ENCODE measurements at regions not wholly inside any gene's neighbourhood (a gene's known extent, or its start where the extent isn't known, plus 50 kb on each side); places are given as distances from the start of the nearest gene placed in this dataset.
A peak's percentile ranks its signal among the peaks of the same experiment; 100 is the strongest.

DNA sequence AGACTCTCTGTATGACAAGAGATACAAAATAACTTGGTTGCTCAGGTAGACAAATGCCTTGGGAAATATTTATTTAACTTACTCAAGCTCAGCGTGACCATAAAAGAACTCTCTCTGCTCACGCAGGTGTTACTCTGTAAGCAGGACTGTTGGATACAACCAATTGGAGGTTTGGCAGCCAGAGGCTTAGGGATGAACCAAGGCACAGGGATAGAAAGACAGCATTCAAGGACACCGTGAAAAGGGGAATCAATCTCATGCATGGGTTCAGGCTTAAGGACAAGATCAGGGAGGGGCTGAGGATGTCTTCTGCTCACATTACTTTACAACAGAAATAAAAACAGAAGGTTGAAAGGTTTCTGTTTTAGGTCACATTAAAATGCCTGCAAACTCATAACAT, 389.0 kb upstream of the BRINP1 start:
- DNase-seq = no peak
- peaks cover 8% of the 10 kb centered on the region for H3K27me3 Mint-ChIP-seq (ENCODE audit: low read depth, poor library complexity)
- TF ChIP-seq CTCF (IDR thresholded peaks at IDR 0.05) = no peak
- H3K4me3 Mint-ChIP-seq = no peak overlapping the region
- no peaks in the 10 kb centered on the region for H3K9me3 Mint-ChIP-seq
- no peak overlapping the region for H3K27ac Mint-ChIP-seq
- no peaks in the 10 kb centered on the region for H3K36me3 Mint-ChIP-seq (ENCODE audit: low read depth)
- H3K4me1 Mint-ChIP-seq = peaks cover 22% of the 10 kb centered on the region

DNA sequence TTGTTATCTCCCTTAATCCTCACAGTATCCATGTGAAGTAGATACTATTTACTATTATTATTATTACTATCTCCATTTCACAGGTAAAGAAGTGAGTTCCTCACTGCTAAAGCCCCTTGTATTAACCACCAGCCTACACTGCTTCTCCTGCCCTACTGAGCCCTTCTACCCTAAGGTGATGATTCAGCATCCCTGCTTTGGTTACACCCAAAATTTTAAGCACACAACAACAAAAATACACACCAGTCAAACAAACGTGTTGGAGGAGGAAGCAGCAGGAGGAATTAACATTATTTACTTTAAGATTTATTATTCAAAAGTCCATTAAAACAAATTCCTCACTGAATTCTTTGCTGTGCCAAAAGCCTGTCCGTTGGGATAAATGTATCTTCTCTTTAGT, 370.2 kb upstream of the BRINP1 start:
- peaks cover 21% of the 10 kb centered on the region for H3K9me3 Mint-ChIP-seq
- TF ChIP-seq CTCF (IDR thresholded peaks at IDR 0.05) = no peak
- DNase-seq = no peak
- H3K4me3 Mint-ChIP-seq = no peak overlapping the region
- H3K36me3 Mint-ChIP-seq (ENCODE audit: low read depth) = no peaks in the 10 kb centered on the region
- H3K27me3 Mint-ChIP-seq (ENCODE audit: low read depth, poor library complexity) = no peaks in the 10 kb centered on the region
- peaks cover 30% of the 10 kb centered on the region for H3K4me1 Mint-ChIP-seq
- no peak overlapping the region for H3K27ac Mint-ChIP-seq

- TF ChIP-seq CTCF (IDR thresholded peaks at IDR 0.05) = no peak
- DNase-seq = peak; percentile 53
- H3K9me3 Mint-ChIP-seq = peaks cover 21% of the 10 kb centered on the region
- H3K27me3 Mint-ChIP-seq (ENCODE audit: low read depth, poor library complexity) = no peaks in the 10 kb centered on the region
- peak overlapping the region; percentile 24 for H3K4me3 Mint-ChIP-seq
- peak overlapping the region; percentile 50 for H3K27ac Mint-ChIP-seq
- H3K36me3 Mint-ChIP-seq (ENCODE audit: low read depth) = peaks cover 3% of the 10 kb centered on the region
- peaks cover 30% of the 10 kb centered on the region for H3K4me1 Mint-ChIP-seq
Measured at GRCh38 chr9:119736491-119737454, 367.5 kb upstream of the BRINP1 start.

- no peak overlapping the region for H3K4me3 Mint-ChIP-seq
- no peak for TF ChIP-seq CTCF (IDR thresholded peaks at IDR 0.05)
- peaks cover 6% of the 10 kb centered on the region for H3K9me3 Mint-ChIP-seq
- no peak for DNase-seq
- H3K4me1 Mint-ChIP-seq = no peaks in the 10 kb centered on the region
- H3K27ac Mint-ChIP-seq = no peak overlapping the region
- H3K27me3 Mint-ChIP-seq (ENCODE audit: low read depth, poor library complexity) = peaks cover 5% of the 10 kb centered on the region
- H3K36me3 Mint-ChIP-seq (ENCODE audit: low read depth) = peaks cover 3% of the 10 kb centered on the region
Measured at GRCh38 chr9:119727988-119728387, 358.8 kb upstream of the BRINP1 start.

DNA sequence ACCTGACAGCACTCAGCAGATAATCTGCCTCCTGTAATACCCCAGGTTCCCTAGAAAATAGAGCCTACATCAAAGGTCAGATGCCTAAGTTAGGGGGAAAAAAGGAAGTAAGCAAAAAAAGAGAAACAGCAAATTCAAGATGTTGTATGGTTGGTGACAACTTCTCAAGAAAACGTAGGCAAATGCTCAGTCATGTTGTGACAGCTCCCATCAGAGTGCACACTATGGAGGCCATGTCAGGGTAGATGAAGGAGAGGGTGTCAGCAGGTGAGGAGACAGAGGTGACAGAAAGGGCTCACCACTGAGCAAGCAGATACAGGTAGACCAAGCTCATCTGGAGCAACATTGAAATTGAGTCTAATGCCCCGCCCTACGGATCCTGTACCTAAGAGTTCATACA, 356.8 kb upstream of the BRINP1 start:
- no peaks in the 10 kb centered on the region for H3K4me1 Mint-ChIP-seq
- DNase-seq = no peak
- no peaks in the 10 kb centered on the region for H3K9me3 Mint-ChIP-seq
- no peak overlapping the region for H3K4me3 Mint-ChIP-seq
- no peaks in the 10 kb centered on the region for H3K36me3 Mint-ChIP-seq (ENCODE audit: low read depth)
- TF ChIP-seq CTCF (IDR thresholded peaks at IDR 0.05) = no peak
- no peak overlapping the region for H3K27ac Mint-ChIP-seq
- peaks cover 3% of the 10 kb centered on the region for H3K27me3 Mint-ChIP-seq (ENCODE audit: low read depth, poor library complexity)

GRCh38 chr9:119722384-119722783, 353.1 kb upstream of the BRINP1 start:
- TF ChIP-seq CTCF (IDR thresholded peaks at IDR 0.05) = no peak
- DNase-seq = no peak
- Mint-ChIP-seq H3K4me3 (no peak overlapping the region), H3K4me1 (no peaks in the 10 kb centered on the region), H3K36me3 (ENCODE audit: low read depth) (no peaks in the 10 kb centered on the region), H3K27ac (no peak overlapping the region), H3K27me3 (ENCODE audit: low read depth, poor library complexity) (peaks cover 4% of the 10 kb centered on the region), H3K9me3 (no peaks in the 10 kb centered on the region)

Data from nephron progenitor cell (in vitro differentiated cells).